ENCODE measurements at regions not wholly inside any gene's neighbourhood (a gene's known extent, or its start where the extent isn't known, plus 50 kb on each side); places are given as distances from the start of the nearest gene placed in this dataset.
"Not testable (repeated sequence)": the region's sequence is repeated elsewhere in the genome, so short reads cannot be mapped to it uniquely, and the experiment has no call there.

DNA sequence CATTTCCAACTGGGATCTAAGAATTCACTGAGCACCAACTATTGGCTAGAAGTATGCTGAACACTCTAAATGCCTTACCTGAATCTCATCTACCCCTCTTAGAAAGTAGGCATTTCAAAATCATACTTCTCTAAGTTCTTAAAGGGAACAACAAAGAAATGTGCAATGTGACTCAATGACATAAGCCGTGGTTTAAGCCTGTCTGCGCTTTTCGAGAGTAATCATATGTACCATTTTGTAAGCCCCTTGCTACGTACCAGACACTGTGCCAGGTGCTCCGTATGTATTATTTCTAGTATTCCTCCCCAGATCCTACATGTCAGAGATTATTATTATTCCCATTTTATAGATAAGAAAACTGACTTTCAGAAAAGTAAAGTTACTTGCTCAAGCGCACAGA, 454.2 kb downstream of the SETD4 start:
- DNase-seq (ENCODE audit: low spot score), result no peak

DNA sequence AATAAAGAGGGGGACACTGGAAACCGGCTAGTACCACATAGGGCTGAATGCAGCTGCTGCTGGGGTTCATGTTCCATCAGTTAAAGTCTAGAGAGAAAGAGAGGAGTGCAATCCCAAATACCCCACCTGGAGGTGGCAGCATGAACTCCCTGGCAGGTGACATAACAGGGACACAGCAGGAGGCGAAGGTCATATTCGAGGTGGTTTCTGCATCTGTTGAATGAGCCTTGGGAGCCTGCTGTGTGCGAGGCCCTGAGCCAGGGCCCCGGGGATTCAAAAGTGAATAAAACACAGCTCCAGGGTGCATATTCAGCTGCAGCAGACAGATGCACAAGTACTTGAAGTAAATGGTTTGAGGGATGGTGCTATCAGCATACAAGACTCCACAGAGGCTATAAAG, 456.8 kb downstream of the SETD4 start:
- DNase-seq (ENCODE audit: low spot score), result no peak

DNA sequence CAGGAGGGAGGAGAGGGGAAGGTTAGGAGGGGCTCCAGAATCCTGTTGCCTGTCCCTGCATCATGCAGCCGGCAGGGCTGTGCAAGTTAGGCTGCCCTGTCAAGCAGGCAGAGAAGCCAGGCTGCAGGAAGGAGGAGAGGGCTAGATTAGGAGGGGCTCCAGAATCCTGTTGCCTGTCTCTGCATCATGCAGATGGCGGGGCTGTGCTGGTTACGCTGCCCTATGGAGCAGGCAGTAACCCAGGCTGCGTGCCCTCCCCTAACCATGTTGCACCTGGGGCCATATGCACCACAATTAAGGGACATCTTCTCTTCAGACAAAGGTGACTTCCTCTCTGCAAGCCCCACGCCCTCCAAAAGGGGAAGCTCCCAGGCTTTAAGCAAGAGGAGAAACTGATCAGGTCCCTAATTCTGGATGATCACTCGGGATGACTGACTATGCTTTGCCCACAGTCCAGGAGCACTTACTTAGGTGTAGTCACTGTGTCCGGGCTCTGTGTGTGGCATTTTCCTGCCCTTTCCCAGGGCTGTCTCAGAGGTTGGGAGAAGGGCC, 457.4 kb downstream of the SETD4 start:
- DNase-seq (ENCODE audit: low spot score), result no peak

GRCh38 chr21:35601211-35601610, 459.1 kb downstream of the SETD4 start:
- DNase-seq (ENCODE audit: low spot score), result peak; percentile 31

GRCh38 chr21:35599164-35599563, 461.2 kb downstream of the SETD4 start:
- no peak for DNase-seq (ENCODE audit: low spot score)

DNA sequence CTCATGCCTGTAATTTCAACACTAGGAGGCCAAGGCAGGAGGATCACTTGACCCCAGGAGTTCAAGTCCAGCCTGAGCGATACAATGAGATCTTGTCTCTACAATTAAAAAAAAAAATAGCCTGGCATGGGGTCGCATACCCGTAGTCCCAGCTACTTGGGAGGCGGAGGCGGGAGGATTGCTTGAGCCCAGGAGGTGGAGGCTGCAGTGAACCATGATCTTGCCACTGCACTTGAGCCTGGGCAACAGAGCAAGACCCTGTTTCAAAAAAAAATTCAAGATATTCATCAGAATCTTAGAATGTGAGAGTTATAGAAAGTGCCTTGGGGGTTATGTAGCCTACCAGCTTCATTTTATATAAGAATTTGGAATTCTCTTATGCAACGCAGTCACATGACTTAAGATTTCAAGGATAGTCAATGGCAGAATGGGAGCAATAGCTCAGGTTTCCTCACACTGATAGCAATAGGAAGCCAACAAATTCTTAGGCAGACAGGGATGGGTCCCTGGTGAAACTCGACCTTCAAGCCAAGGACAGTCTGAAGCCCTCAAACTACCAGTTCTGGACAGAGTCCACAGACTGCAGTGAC, 462.5 kb downstream of the SETD4 start:
- no peak for DNase-seq (ENCODE audit: low spot score)

GRCh38 chr21:35594905-35595304, 465.4 kb downstream of the SETD4 start:
- DNase-seq (ENCODE audit: low spot score), result no peak

DNA sequence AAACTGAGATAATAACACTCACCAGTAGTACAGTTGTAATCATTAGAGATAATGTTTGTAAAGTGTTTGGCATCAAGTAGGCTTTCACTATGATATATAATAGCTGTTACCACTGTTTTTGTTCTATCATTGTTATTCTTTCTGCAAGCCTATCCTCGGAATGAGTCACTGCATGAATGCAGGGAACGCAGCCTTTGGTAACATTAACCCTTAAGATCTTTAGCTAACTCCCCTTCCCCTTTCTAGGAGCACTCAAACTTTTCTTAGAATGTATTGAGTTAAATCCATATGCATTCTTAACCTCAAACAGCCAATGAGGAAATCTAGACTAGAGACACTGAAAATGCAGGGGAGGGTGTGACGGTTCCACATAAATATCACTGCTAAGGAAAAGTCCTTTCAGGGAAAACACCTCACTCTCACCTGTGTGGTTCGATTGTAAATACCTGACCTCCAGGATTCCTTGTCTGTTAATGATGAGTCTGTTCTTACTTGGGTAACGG, 467.3 kb downstream of the SETD4 start:
- DNase-seq (ENCODE audit: low spot score), result no peak

DNA sequence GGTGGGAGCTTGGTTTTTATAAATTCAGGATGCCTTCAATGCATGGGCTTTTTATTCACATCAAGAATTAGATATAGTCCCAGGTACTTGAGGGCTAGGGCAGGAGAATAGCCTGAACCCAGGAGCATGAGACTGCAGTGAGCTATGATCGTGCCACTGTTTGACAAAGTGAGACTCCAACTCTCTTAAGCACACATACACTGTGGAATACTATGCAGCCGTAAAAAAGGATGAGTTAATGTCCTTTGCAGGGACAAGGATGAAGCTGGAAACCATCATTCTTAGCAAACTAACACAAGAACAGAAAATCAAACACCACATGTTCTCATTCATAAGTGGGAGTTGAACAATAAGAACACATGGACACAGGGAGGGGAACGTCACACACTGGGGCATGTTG, 470.0 kb downstream of the SETD4 start:
- DNase-seq (ENCODE audit: low spot score), result not testable (repeated sequence)

DNA sequence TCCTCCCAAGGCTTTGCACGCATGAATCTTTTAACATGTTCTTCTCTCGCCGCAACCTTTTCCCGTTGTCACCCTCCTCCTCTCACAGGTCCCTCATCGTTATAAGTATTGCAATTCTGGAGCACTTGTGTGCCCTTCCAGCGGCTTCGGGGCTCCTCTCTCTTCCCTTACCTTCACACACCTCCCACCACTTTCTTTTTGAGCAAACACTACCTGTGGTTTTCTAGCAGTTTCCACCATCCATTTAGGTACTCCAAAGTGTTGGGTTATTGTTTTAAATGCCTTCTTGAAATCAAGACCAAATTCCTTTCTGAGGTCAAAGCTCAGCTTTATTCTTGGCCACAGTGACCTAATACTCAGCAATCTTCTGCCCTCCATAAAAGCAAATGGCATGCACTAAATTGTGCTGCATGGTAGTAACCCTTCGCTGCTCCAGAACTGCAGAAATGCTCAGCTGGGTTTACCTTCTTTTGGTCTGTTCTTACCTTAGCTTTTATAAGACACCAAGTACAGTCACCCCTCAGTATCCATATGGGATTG, 472.4 kb downstream of the SETD4 start:
- no peak for DNase-seq (ENCODE audit: low spot score)

DNA sequence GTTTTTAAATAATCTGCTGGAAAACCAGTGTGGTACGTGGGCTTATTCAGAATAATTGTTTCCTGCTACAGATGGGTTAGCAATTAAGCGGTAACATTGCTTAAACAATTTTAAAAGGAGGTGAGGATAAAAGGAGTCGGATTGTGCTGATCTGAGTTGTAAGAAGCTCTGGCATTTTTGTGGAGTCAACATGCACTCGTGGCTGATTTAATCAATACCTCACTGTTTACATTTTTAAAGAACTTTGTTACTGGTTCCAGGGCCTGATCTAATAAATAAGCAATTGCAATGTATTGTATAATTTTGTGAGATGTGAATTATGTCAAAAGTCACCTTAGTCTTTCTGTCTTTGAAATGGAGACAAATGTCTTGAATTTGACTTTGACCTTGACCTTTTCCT, 474.0 kb downstream of the SETD4 start:
- no peak for DNase-seq (ENCODE audit: low spot score)

GRCh38 chr21:35585878-35586277, 474.4 kb downstream of the SETD4 start:
- no peak for DNase-seq (ENCODE audit: low spot score)

DNA sequence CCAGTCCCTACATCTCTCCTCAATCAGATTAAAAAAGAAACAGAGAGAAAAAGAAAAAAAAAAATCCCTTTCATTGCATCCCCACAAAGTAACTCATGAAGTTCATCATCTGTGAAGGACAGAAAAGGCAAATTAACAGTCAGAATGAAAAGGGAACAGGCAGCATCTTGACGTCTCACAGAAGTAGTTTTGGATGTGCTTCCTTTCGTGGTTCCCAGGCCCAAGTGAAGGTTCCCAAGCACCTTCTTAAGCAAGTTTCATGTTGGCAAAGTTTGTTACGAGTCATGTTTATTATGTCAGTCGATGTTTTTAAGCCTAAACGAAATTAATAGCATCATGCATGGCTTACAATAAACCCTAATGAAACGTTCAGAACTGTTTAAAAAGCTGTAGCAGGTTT, 475.2 kb downstream of the SETD4 start:
- DNase-seq (ENCODE audit: low spot score), result no peak

DNA sequence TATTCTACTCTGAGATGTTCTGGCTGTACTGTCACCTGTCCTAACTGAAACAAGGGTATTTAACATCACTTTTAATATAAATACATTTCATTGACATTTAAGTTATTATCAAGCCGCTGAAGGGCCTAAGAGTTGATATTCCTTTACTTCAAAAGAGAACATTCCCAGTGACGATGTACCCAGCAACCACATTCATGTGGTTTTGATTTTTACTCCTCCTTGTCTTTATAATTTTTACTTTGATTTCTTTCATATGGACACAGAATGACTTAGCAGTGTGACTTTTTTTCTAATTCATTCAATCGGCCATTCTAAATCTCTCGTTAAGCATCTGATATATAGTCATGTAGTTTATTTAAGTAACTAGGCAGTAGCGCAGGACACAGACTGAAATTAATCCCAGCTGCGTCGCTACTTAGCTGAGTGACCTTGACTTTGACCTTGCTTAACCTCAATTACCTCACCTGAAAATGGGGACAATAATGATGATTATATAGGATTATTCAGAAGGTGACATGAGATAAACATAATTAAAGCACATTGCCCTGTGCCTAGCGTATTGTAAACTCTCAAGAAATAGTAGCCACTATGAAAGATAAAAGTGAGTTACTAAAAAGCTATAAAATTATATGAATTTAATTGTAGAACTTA, 476.6 kb downstream of the SETD4 start:
- DNase-seq (ENCODE audit: low spot score), result no peak

GRCh38 chr21:35582731-35583130, 477.6 kb downstream of the SETD4 start:
- no peak for DNase-seq (ENCODE audit: low spot score)

DNA sequence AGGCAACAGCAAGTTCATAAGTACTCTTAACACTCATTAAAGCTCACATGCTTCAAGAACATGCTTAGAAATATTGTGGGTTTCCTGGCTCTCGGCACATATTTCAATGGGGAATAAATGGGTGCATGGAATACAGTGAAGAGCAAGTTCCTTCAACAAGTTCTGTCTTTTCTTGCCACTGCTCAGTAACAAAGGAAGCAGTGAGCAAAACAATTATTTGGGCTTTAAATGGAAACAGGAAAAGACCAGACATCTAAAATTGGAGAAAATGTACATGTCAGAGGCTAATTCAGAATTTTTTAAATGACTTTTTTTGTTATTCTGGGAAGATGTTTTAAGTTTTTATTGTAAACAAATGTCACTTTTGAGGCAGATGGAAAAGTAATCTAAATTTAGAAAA, 478.7 kb downstream of the SETD4 start:
- DNase-seq (ENCODE audit: low spot score), result no peak

DNA sequence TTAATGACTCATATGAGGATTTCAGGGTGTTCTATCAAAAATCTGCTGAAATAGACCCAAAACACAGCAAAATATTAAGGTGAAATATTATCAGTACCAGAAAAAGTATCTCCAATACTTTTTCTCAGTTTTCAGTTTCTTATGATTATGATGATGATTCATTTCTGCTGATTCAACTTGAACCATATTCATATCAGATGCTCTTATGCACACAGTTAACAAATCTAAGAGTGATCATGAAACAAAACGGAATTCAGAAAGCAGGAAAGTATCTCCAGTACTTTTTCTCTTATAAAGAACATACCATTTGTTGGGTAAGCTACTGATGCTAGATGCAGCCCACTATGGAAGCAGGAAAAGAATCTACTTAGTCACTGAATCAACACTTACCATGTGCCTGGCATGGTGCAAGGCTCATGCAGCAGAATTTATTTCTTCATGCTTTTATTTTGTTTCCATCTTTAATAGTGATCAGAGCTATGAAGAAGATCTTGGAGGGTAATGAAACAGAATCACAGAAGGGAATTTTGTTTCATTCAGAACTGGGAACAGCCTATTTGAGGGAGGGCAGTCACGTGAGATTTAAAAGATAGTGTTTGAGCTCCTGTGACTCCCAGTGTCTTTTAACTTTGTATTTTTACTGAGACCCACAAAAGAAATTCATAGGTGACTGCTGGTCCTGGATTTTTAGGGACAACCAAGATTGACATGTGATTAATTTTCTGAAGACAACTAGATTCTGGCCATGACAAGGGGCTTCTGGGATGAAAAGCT, 480.6 kb downstream of the SETD4 start:
- DNase-seq (ENCODE audit: low spot score), result no peak

DNA sequence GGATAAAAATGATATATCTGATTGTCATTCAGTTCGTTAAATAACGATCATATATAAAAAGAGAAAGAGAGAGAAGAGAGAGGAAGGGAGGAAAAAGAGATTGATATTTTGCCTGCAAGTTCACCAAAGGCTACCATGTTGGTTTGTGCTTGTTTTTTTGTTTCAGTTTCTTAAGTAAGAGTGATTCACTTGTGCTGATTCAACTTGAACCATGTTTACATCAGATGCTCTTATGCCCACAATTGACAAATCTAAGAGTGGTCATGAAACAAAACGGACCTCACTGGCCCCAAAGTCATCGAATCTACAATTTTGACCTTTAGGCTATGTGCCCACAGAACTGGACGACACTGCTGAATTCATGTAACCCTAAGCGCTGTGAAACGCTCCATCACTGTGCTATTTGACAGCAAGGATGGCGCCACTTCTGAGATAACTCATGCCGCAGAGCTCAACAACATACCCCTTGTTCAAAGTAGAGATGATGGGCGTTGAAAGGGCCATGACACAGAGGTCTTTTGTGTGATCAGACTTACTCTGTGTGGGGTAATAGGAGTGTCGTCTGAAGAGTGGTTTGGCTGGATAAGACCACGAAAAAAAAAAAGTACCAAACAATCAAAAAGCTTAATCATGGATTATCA, 481.4 kb downstream of the SETD4 start:
- no peak for DNase-seq (ENCODE audit: low spot score)

DNA sequence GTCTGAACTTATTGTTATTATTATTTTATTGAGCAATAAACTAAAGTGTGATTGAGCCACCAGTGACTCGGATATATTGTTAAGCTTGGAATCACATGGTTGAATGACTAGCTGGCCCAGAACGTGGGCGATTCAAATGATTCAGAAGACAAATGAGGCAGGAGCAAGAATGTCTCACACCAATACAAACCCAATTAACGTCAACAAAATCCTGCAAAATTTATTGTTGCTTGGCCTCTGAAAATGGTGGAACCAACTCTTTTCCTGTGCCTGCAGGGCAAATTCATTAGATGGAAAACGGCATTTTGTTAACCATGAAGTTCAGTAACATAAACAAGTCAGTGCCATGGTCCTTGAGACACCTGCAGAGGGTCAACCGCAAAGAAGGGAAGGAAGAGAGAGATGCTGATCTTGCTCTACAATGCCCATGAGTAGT, 482.0 kb downstream of the SETD4 start:
- DNase-seq (ENCODE audit: low spot score), result no peak

DNA sequence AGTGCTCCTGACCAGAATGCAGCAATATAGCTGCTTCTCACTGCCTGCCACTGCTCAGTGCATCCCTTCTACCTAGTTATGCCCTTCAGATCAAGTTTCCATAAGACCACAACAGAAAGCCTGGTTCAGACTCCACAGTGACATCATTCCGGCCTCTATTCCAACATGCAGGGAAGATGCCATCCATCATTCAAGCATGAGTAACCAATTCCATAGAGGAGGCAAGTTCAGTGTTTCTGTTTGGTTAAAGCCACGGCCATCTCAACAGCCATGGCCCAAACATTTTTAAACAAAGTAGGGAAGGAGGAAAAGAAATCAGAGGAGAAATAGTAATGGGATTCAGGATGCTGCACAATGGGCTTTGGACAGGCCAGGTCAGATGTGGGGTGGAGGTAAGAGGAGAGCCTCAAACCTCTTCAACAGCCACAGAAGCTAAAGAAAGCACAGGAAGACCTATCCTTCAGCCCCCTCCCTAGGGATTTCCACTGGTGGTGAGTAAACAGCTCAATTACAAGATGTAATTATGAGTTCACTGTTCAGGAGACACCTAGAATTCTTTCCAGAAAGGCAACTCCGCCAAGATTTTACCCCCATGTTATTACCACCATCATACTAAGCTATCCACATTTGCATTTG, 484.9 kb downstream of the SETD4 start:
- no peak for DNase-seq (ENCODE audit: low spot score)
